HT-29 (cell line): ENCODE measurements at regions not wholly inside any gene's neighbourhood (a gene's known extent, or its start where the extent isn't known, plus 50 kb on each side); places are given as distances from the start of the nearest gene placed in this dataset.
A peak's percentile ranks its signal among the peaks of the same experiment; 100 is the strongest.

ENCODE experiments used
- DNase-seq: peaks from one replicate; pipeline ENCODE4 v3.0.0-alpha.2; 2015; ENCODE audit warnings: low spot score

DNA sequence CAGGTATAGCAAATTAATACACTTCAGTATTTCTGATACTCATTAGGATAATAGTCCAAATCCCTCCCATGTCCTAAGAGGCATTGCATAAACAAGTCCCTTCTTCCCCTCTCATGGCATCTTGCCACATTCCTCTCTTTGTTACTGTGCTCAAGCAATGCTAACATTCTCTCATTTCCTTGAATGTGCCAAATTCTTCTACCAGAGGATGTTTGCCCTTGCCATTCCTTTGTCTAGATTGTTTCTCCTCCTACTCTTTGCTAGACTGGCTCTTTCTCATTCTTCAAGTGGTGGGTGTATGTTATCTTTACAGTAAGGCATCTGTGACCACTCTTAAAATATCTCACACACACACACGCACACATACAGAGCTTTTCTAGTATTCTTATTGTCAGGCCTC lies 621.0 kb upstream of the CXADR start:
- DNase-seq, result no peak

- DNase-seq, result no peak
Observed at GRCh38 chr21:16900685-16901084, 612.2 kb upstream of the CXADR start.

- no peak for DNase-seq
Observed at GRCh38 chr21:16908077-16908476, 604.8 kb upstream of the CXADR start.

DNA sequence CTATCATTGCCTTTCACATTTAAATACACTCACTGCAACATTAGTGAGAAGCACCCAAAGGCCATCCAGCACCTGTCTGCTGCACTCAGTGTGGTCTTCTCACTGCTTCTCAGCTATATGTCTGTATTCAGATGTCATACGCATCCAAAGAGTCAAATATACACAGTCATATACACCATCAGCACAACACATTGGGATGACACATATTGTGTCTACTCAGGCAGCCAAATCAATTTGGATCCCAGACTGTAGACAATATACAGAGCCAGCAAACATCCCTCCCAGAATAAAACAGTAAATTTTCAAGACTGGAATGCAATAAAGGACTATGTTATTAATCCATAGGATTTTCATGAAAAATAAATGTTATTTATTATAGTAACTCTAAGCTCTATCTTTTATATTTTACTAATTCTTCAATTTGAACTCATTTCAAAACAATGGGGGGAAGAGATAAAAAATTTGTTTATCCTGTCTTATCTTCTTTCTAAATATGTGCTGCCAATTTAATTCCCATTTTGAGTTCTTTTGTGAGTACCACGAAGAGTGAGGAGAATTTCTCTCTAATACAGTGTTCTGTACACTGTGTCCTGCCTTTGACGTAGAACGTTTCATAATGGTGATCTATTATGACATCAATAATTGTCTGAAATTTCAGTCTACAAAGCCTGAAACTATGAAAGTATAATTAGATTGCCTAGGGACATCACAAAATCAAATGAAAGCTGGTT lies 602.2 kb upstream of the CXADR start:
- DNase-seq, result no peak

DNA sequence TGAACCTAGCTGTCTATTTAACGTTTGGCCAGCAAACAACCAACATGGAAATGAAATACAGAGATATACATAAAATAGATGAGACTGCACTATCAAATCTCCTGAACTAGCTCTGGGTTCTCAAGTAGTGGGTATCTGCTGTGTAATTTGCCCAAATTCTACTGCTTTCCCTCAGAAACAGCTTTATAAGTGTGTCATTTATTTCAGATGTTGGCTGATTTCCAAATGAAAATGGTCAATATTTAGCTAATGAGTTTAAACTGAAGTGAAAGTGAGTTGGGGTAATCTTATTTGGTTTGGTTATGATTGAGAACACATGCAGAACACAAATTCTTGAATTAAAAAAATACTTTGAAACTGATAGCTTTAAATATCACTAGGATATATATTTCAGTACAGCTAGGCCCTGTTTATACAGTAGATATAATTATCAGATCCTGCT lies 601.7 kb upstream of the CXADR start:
- no peak for DNase-seq

GRCh38 chr21:16912075-16912474 lies 600.8 kb upstream of the CXADR start:
- no peak for DNase-seq

- peak; percentile 6 for DNase-seq
Observed at GRCh38 chr21:16913010-16913409, 599.8 kb upstream of the CXADR start.

DNA sequence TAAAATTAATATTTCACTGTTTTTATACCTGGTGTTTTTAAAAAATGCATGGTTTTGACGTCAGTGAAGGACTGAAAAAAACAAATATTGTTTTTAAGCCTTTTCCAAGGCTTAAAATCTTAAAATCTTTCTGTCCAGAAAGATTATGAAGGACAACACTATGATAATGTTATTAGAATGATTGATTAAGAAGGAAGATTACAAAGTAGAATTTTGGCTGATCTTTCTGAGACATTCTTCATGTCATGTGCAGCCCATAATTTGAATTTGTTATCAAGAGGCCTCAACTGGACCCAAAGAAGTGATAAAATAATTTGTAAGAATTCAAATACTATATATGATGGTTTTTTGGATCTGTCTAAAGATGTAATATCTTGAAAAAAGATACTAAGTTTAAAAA lies 584.4 kb upstream of the CXADR start:
- no peak for DNase-seq

DNA sequence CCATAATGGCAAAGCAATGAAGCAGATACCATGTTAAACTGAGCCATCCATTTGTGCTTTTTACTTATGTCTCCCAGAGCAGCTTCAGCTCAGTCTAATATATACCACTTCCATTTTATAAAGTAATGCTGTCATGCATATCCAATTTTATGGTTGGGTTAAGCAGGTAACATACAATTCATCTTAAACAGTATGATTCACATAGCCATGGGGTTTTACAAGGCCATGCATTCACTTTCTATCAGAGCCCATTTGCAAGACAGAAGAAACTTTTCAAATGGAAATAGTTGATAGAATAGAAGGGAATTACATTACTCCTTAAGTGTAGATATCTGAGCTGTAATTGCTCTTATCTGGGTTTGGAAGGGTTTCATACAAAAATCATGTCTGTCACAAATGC lies 580.5 kb upstream of the CXADR start:
- no peak for DNase-seq

DNA sequence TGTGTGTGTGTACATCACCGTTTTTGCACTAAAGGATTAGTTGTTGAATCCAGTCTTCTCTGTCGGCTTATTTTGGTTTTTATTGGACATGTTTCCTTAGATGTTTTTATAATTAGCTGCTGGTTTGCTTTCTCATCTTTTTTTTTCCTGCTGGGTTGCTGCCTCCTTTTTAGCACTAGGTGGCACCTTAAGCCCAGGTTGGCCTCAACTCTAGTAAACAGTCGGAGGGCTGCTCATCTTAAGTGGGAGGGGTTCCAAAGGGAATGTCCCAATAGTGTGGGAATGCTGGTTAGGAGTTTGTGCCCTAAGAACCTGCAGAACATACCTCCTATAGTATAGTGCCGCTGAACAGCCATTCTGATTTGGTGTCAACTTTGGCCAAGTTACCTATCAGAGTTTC lies 570.1 kb upstream of the CXADR start:
- peak; percentile 19 for DNase-seq

- no peak for DNase-seq
Observed at GRCh38 chr21:16943231-16943630, 569.6 kb upstream of the CXADR start.

DNA sequence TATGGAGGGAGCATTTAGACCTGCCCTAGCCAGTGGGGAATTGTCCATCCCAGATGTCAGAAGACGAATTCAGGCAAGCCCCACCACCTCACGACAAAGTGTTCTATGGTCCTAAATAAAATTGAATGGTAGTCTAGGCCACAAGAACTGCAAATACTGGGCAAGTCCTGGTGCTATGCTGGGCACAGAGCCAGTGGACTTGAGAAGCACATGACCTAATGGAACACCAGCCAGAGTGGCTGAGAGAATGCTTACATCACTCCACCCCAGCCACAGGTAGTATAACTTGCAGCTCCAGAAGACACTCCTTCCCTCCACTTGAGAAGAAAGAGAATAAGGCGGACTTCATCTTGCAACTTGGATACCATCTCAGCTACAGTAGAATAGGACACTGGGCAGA lies 567.3 kb upstream of the CXADR start:
- no peak for DNase-seq

GRCh38 chr21:16956824-16957223 lies 556.0 kb upstream of the CXADR start:
- no peak for DNase-seq

DNA sequence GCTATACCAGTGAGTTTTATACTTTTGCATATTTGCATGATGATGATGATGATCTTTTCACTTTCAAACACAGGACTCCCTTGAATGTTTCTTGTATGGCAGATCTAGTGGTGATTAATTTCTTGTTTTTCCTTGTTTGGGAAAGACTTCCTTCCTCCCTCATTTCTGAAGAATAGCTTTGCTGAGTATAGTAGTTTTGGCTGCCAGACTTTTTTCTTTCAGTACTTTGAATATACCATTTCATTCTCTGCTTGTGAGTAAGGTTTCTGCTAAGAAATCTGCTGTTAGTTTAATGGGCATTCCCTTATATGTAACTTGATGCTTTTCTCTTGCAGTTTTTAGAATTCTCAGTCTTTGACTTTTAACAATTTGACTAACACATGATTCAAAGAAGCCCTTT lies 547.4 kb upstream of the CXADR start:
- DNase-seq, result no peak

DNA sequence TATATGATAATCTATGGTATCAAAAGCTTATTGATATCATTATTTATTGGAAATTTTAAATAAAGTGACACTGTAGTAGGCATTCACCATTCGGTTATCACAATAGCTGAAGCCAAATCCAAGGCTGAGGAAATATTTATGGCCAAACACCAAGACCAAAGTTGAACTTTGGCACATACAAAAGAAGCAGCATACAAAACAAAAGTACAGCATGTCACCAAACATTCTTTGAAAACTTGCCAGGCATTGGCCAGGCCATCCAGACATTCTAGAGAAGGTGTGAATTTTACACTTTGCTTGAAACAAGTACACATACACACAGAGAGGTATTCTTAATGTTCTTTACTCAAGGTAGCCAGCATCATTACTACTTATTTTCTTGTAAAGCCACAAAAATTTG lies 544.4 kb upstream of the CXADR start:
- no peak for DNase-seq

DNA sequence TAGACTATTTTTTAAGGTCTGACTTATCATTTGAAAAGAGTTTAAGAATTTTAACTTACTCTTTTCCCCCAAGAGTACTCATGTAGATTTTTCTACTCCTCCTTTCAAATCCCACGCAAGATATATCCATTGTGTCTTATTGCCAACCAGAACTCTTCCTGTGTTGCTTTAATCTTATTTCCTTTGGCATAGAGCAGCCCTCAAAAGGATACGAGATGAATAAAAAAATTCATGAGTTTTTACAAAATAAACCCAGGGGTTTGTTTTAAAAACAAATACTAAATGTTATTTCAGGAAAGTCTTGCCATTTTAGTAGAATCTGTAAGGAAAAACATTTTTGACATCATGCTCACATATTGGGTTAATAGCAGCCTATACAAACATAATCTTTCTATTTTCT lies 543.2 kb upstream of the CXADR start:
- DNase-seq, result no peak

DNA sequence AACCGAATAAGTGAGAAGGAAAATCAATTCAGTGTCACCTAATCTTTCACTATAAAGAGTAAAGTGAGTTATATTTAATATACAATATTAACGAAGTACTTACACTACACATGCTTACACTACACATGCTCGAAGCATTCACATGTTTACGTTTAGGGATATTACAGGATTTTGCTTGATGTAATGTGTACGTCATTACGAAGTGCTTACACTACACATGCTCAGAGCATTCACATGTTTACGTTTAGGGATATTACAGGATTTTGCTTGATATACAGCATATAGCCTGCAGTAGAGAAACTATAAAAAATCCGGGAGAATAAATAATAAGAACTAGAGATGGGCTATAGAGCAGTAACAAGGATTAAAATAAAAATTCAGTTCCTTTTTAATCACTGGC lies 538.8 kb upstream of the CXADR start:
- DNase-seq, result no peak

GRCh38 chr21:16976193-16976592 lies 536.6 kb upstream of the CXADR start:
- no peak for DNase-seq

GRCh38 chr21:16978309-16978895 lies 534.4 kb upstream of the CXADR start:
- DNase-seq, result no peak

- DNase-seq, result no peak
Observed at GRCh38 chr21:16979574-16979973, 533.3 kb upstream of the CXADR start.

DNA sequence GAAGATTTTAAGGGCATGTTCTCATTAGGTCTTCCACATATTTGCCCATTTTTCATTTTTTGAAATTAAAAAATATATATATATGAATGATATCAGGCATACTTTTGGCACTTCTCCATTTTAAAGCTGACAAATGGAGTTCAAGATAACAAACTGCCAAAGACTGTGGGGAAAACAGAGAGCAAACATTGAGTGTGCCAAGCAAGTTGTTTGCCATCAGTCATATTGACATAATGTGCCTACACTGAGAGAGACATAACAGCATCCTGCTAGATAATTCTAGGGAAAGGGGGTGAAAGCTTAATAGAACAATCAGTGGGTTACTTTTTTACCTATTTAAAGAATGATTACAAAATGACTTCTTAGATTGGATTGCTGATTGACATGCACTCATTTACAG lies 529.4 kb upstream of the CXADR start:
- DNase-seq, result no peak

GRCh38 chr21:16992448-16992847 lies 520.4 kb upstream of the CXADR start:
- peak; percentile 13 for DNase-seq

GRCh38 chr21:16993416-16994038 lies 519.3 kb upstream of the CXADR start:
- no peak for DNase-seq
